HEK293 (cell line): ENCODE measurements at regions not wholly inside any gene's neighbourhood (a gene's known extent, or its start where the extent isn't known, plus 50 kb on each side); places are given as distances from the start of the nearest gene placed in this dataset.

Experiments
- CTCF ChIA-PET: fragments of 350-600 bp; formaldehyde crosslinking; extraction: SDS; loops from one replicate; lab custom pipeline; 2021; ENCODE audit warnings: antibody characterized with exemption; lab: Yijun Ruan, JAX
- POLR2A ChIA-PET: fragments of 300-600 bp; formaldehyde crosslinking; extraction: SDS; loops from one replicate; lab custom pipeline; 2020; ENCODE audit warnings: antibody characterized with exemption, inconsistent platforms; lab: Yijun Ruan, JAX
- H3K27ac ChIP-seq: fragments of 200-500 bp; sonication (Bioruptor generic); 2 replicates; pipeline ENCODE4 v1.5.1; 2014; ENCODE audit warnings: low read depth, low read length, control low read depth, inconsistent platforms; ENCODE audit errors: extremely low read depth
- H3K36me3 ChIP-seq, 2 experiments: fragments of 200-500 bp in 1 of 2; sonication (Bioruptor generic) in 1 of 2; 1 replicate in 1 of 2; 2 replicates in 1 of 2; pipeline ENCODE4 v1.5.1; 2014 to 2017; ENCODE audit warnings: inconsistent platforms in 2 of 2, low read length in 2 of 2; ENCODE audit not compliant: control insufficient read depth in 2 of 2, insufficient read depth in 1 of 2
- H3K4me1 ChIP-seq: fragments of 200-500 bp; sonication (Bioruptor generic); 2 replicates; pipeline ENCODE4 v1.5.1; 2014; ENCODE audit warnings: mild to moderate bottlenecking, low read length, inconsistent platforms; ENCODE audit not compliant: control insufficient read depth, insufficient read depth
- H3K4me3 ChIP-seq: 2 replicates; pipeline ENCODE4 v1.5.1; 2011; ENCODE audit warnings: low read depth, mild to moderate bottlenecking, control low read depth, low read length, moderate library complexity
- H3K9me3 ChIP-seq: fragments of 200-500 bp; sonication (Bioruptor generic); 2 replicates; pipeline ENCODE4 v1.5.1; 2014; ENCODE audit warnings: low read depth, low read length, inconsistent platforms; ENCODE audit not compliant: control insufficient read depth, insufficient read depth
- GLI2 ChIP-seq: fragments of 450-650 bp; formaldehyde crosslinking; IDR thresholded peaks from 2 replicates; pipeline ENCODE4; 2017; ENCODE audit warnings: missing biosample characterization, missing genetic modification characterization, low read depth, borderline replicate concordance
- KLF17 ChIP-seq: fragments of 450-650 bp; formaldehyde crosslinking; IDR thresholded peaks from 2 replicates; pipeline ENCODE4 v1.5.1; 2016; ENCODE audit warnings: missing biosample characterization, missing genetic modification characterization
- MEIS1 ChIP-seq: sonication (generic); formaldehyde crosslinking; IDR thresholded peaks from 2 replicates; pipeline ENCODE4 v1.8.1; 2022; ENCODE audit warnings: missing genetic modification reagents, mild to moderate bottlenecking, borderline replicate concordance
- MYNN ChIP-seq: fragments of 450-650 bp; formaldehyde crosslinking; IDR thresholded peaks from 2 replicates; pipeline ENCODE4 v1.5.1; 2016; ENCODE audit warnings: missing biosample characterization, missing genetic modification characterization, borderline replicate concordance
- SETDB1 ChIP-seq: IDR thresholded peaks from one replicate; pipeline ENCODE4 v1.6.1; 2017; ENCODE audit warnings: mild to moderate bottlenecking, low read length, moderate library complexity, mixed read lengths; ENCODE audit not compliant: insufficient read length
- SP7 ChIP-seq: fragments of 450-650 bp; formaldehyde crosslinking; IDR thresholded peaks from 2 replicates; pipeline ENCODE4 v1.5.1; 2016; ENCODE audit warnings: missing biosample characterization, missing genetic modification characterization
- ZBTB8A ChIP-seq: fragments of 450-650 bp; formaldehyde crosslinking; IDR thresholded peaks from 2 replicates; pipeline ENCODE4 v1.5.1; 2016; ENCODE audit warnings: missing biosample characterization, missing genetic modification characterization
- ZNF138 ChIP-seq: fragments of 450-650 bp; formaldehyde crosslinking; IDR thresholded peaks from 2 replicates; pipeline ENCODE4 v1.5.1; 2016; ENCODE audit warnings: missing biosample characterization, missing genetic modification characterization, borderline replicate concordance
- ZNF16 ChIP-seq: fragments of 450-650 bp; formaldehyde crosslinking; IDR thresholded peaks from 2 replicates; pipeline ENCODE4 v1.5.1; 2016; ENCODE audit warnings: low read depth, missing biosample characterization, missing genetic modification characterization
- ZNF248 ChIP-seq: fragments of 450-650 bp; formaldehyde crosslinking; IDR thresholded peaks from 2 replicates; pipeline ENCODE4 v1.5.1; 2017; ENCODE audit warnings: missing biosample characterization, missing genetic modification characterization
- ZNF280D ChIP-seq: fragments of 450-650 bp; formaldehyde crosslinking; IDR thresholded peaks from 2 replicates; pipeline ENCODE4 v1.5.1; 2016; ENCODE audit warnings: missing biosample characterization, missing genetic modification characterization
- ZNF311 ChIP-seq: fragments of 450-650 bp; formaldehyde crosslinking; IDR thresholded peaks from 2 replicates; pipeline ENCODE4 v1.5.1; 2017; ENCODE audit warnings: missing biosample characterization, missing genetic modification characterization, borderline replicate concordance
- ZNF433 ChIP-seq: fragments of 450-650 bp; formaldehyde crosslinking; IDR thresholded peaks from 2 replicates; pipeline ENCODE4 v1.5.1; 2016; ENCODE audit warnings: missing biosample characterization, missing genetic modification characterization, low read depth
- ZNF488 ChIP-seq: fragments of 450-650 bp; formaldehyde crosslinking; IDR thresholded peaks from 2 replicates; pipeline ENCODE4 v1.5.1; 2016; ENCODE audit warnings: missing biosample characterization, missing genetic modification characterization
- ZNF626 ChIP-seq: fragments of 450-650 bp; sonication (Bioruptor Pico); formaldehyde crosslinking; IDR thresholded peaks from 2 replicates; pipeline ENCODE4 v1.5.1; 2018; ENCODE audit warnings: missing biosample characterization, missing genetic modification characterization, inconsistent platforms
- TF ChIP-seq, protein P1 (sequence below): fragments of 450-650 bp; formaldehyde crosslinking; IDR thresholded peaks from 2 replicates; pipeline ENCODE4 v1.5.1; 2016; ENCODE audit warnings: missing biosample characterization, missing genetic modification characterization
- TF ChIP-seq, protein P2 (sequence below): fragments of 450-650 bp; formaldehyde crosslinking; IDR thresholded peaks from 2 replicates; pipeline ENCODE4 v1.5.1; 2016; ENCODE audit warnings: missing biosample characterization, missing genetic modification characterization

- no peaks in the 10 kb centered on the region for H3K4me1 ChIP-seq
- TF ChIP-seq ZNF433 (tag by site-specific recombination), result no peak
- TF ChIP-seq SP7, result no peak
- TF ChIP-seq, protein P1, sequence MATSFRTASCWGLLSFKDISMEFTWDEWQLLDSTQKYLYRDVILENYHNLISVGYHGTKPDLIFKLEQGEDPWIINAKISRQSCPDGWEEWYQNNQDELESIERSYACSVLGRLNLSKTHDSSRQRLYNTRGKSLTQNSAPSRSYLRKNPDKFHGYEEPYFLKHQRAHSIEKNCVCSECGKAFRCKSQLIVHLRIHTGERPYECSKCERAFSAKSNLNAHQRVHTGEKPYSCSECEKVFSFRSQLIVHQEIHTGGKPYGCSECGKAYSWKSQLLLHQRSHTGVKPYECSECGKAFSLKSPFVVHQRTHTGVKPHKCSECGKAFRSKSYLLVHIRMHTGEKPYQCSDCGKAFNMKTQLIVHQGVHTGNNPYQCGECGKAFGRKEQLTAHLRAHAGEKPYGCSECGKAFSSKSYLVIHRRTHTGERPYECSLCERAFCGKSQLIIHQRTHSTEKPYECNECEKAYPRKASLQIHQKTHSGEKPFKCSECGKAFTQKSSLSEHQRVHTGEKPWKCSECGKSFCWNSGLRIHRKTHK, result no peak
- TF ChIP-seq SETDB1, result no peak
- no peak for TF ChIP-seq ZNF626 (tag by site-specific recombination)
- no peak for TF ChIP-seq GLI2 (tag by site-specific recombination)
- no peak for TF ChIP-seq ZNF16
- TF ChIP-seq ZNF311 (tag by site-specific recombination), result no peak
- TF ChIP-seq MYNN (tag by site-specific recombination), result no peak
- no peak overlapping the region for H3K4me3 ChIP-seq
- POLR2A ChIA-PET, result interaction anchor here (0.5 kb wide), 1 partner anchor 345 kb away, joined by 3 read pairs; no protein-coding TSS in a partner anchor
- CTCF ChIA-PET, result interaction anchor here (0.6 to 1.2 kb wide), 4 partner anchors 16 to 91 kb away, joined by 3 to 5 read pairs (median 4); no protein-coding TSS in a partner anchor
- H3K27ac ChIP-seq, result no peak overlapping the region
- H3K36me3 ChIP-seq, result no peaks in the 10 kb centered on the region
- no peaks in the 10 kb centered on the region for H3K9me3 ChIP-seq
Observed at GRCh38 chr6:56887086-56887485, 67.8 kb upstream of the BEND6 start.

DNA sequence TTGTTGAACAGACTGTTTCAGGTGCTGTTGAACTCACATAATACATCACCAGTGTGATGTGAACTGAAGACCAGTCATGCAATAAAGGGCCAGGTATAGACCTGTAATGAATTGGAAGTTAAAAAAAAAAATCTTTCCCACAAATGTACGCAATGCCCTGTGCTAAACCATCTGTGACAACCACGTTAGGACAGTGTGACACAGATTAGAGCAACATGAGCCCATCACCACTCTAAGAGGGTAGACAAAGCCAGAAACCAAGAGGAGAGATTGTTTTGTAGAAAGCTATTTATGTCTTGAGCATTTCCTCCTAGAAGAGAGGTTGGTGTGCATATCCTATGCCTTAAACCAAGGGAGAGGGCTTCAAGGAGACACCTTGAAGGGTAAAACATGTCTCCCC, 77.0 kb upstream of the BEND6 start:
- no peak overlapping the region for H3K27ac ChIP-seq
- H3K36me3 ChIP-seq, result no peaks in the 10 kb centered on the region
- no peak overlapping the region for H3K4me3 ChIP-seq
- H3K9me3 ChIP-seq, result no peaks in the 10 kb centered on the region
- no peaks in the 10 kb centered on the region for H3K4me1 ChIP-seq
- ChIA-PET CTCF (interaction anchor here (0.7 kb wide), 2 partner anchors 11 to 121 kb away, joined by 3 read pairs; no protein-coding TSS in a partner anchor), POLR2A (no interaction called here)
- no peak for TF ChIP-seq ZNF138 (tag by site-specific recombination)

DNA sequence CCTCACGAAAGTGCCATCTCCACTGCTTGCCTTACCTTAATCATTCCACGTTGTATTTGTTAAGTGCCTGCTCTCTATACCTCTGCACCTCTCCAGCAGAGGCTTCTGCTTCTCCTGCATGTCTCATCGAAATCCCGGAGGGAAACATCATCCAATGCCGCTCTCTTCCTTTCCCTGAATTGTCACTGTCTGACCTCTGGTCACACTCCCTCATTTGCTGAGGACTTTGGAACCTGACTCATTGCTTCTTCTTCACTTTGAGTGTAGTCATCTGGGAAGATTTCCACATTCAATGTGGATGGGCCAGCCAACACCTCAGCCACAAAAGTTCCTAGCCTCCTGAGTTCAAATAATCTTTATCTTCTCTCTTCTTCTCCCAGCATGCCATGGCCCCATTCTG, 78.9 kb upstream of the BEND6 start:
- ChIA-PET CTCF (interaction anchor here (1.6 kb wide), 1 partner anchor 27 kb away, joined by 5 read pairs; no protein-coding TSS in a partner anchor), POLR2A (no interaction called here)
- Histone ChIP-seq H3K36me3 (no peaks in the 10 kb centered on the region), H3K27ac (no peak overlapping the region), H3K4me1 (no peaks in the 10 kb centered on the region), H3K4me3 (no peak overlapping the region), H3K9me3 (no peaks in the 10 kb centered on the region)
- TF ChIP-seq ZNF488 (tag by site-specific recombination) (no peak), ZNF280D (tag by site-specific recombination) (no peak), MEIS1 (CRISPR knock-in tag) (no peak), ZBTB8A (tag by site-specific recombination) (no peak), ZNF248 (tag by site-specific recombination) (no peak), KLF17 (no peak)
- TF ChIP-seq, protein P2, sequence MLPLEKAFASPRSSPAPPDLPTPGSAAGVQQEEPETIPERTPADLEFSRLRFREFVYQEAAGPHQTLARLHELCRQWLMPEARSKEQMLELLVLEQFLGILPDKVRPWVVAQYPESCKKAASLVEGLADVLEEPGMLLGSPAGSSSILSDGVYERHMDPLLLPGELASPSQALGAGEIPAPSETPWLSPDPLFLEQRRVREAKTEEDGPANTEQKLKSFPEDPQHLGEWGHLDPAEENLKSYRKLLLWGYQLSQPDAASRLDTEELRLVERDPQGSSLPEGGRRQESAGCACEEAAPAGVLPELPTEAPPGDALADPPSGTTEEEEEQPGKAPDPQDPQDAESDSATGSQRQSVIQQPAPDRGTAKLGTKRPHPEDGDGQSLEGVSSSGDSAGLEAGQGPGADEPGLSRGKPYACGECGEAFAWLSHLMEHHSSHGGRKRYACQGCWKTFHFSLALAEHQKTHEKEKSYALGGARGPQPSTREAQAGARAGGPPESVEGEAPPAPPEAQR (tag by site-specific recombination), result no peak
